ENCODE measurements at regions not wholly inside any gene's neighbourhood (a gene's known extent, or its start where the extent isn't known, plus 50 kb on each side); places are given as distances from the start of the nearest gene placed in this dataset.

GRCh38 chr2:167790781-167791450 is 456.5 kb downstream of the STK39 start:
- no peak overlapping the region for H3K4me3 ChIP-seq
- no peak overlapping the region for H3K9ac ChIP-seq (ENCODE audit: insufficient read depth in 1 of 2, low read length in 2 of 2)
- no peak overlapping the region for H3K27ac ChIP-seq (ENCODE audit: low read depth in 1 of 2, low read length in 1 of 2)
- H3K27me3 ChIP-seq (ENCODE audit: control insufficient read depth in 3 of 3, insufficient read depth in 3 of 3, low read length in 2 of 3) = no peaks in the 10 kb centered on the region
- no peak for ATAC-seq (ENCODE audit: insufficient read depth, low FRiP score)
- H3K9me3 ChIP-seq (ENCODE audit: control insufficient read depth in 4 of 4, insufficient read depth in 3 of 4, low read length in 3 of 4) = no peaks in the 10 kb centered on the region
- WGBS, 2 donors = 92 to 93% methylated on average over 4 of the region's 4 CpGs
- H3K36me3 ChIP-seq (ENCODE audit: control insufficient read depth in 4 of 4, insufficient read depth in 4 of 4, low read length in 4 of 4) = no peaks in the 10 kb centered on the region
- peaks cover 0 to 4% (median 0%) of the 10 kb centered on the region in 5 donors for H3K4me1 ChIP-seq (ENCODE audit: control insufficient read depth in 5 of 5, insufficient read depth in 5 of 5, low read length in 5 of 5)
- DNase-seq = no peak
- TF ChIP-seq CTCF (IDR thresholded peaks at IDR 0.05; ENCODE audit: control extremely low read depth, extremely low read depth) = no peak

DNA sequence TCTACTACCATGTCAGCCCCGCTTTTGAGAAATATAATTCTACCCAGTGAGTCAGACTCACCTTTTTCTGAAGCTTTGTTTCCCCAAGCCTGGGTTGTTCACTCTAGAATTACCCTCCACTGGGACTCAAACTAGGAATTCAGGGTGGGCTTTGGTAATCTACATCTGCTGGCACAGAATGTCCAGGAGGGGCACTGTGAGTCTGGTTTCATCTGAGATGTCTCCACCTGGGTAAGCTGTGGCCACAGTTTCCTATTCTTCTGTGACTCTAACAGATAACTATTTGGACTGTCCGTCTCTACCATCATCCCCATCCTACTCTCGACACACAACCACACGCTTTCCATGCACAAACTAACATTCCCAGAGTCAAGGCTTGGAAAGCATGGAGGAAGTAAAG is 457.2 kb downstream of the STK39 start:
- Histone ChIP-seq H3K27me3 (ENCODE audit: control insufficient read depth in 3 of 3, insufficient read depth in 3 of 3, low read length in 2 of 3) (no peaks in the 10 kb centered on the region), H3K9me3 (ENCODE audit: control insufficient read depth in 4 of 4, insufficient read depth in 3 of 4, low read length in 3 of 4) (no peaks in the 10 kb centered on the region), H3K9ac (ENCODE audit: insufficient read depth in 1 of 2, low read length in 2 of 2) (no peak overlapping the region), H3K36me3 (ENCODE audit: control insufficient read depth in 4 of 4, insufficient read depth in 4 of 4, low read length in 4 of 4) (no peaks in the 10 kb centered on the region), H3K4me1 (ENCODE audit: control insufficient read depth in 5 of 5, insufficient read depth in 5 of 5, low read length in 5 of 5) (peaks cover 0 to 4% (median 0%) of the 10 kb centered on the region in 5 donors), H3K27ac (ENCODE audit: low read depth in 1 of 2, low read length in 1 of 2) (no peak overlapping the region), H3K4me3 (no peak overlapping the region)
- no peak for ATAC-seq (ENCODE audit: insufficient read depth, low FRiP score)
- DNase-seq = no peak
- 91 to 97% methylated on average over 4 of the region's 4 CpGs for WGBS, 2 donors
- TF ChIP-seq CTCF (IDR thresholded peaks at IDR 0.05; ENCODE audit: control extremely low read depth, extremely low read depth) = no peak

DNA sequence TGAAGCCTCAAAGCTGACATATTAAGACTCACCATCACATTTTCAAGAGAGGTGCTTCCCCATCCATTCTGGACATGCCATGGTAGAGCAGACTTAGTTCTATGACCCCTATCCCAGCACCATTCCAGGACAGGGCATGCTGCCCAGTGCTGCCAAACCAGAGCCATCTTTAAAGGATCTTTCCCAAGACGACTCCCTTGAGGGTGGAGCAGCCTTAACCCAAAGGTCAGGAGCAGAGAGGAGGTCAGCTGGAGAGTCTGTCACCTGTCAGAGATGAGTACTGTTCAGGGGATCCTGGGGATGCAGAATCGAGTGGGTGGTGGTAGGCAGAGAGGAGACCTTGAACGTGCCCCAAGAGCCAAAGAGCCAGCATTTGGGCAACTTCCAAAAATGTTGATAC is 459.8 kb downstream of the STK39 start:
- H3K9ac ChIP-seq (ENCODE audit: insufficient read depth in 1 of 2, low read length in 2 of 2) = no peak overlapping the region
- H3K27ac ChIP-seq (ENCODE audit: low read depth in 1 of 2, low read length in 1 of 2) = no peak overlapping the region
- H3K36me3 ChIP-seq (ENCODE audit: control insufficient read depth in 4 of 4, insufficient read depth in 4 of 4, low read length in 4 of 4) = no peaks in the 10 kb centered on the region
- no peaks in the 10 kb centered on the region for H3K4me1 ChIP-seq (ENCODE audit: control insufficient read depth in 5 of 5, insufficient read depth in 5 of 5, low read length in 5 of 5)
- WGBS, 2 donors = 67 to 83% methylated on average over 3 of the region's 3 CpGs
- H3K9me3 ChIP-seq (ENCODE audit: control insufficient read depth in 4 of 4, insufficient read depth in 3 of 4, low read length in 3 of 4) = no peaks in the 10 kb centered on the region
- no peak for TF ChIP-seq CTCF (IDR thresholded peaks at IDR 0.05; ENCODE audit: control extremely low read depth, extremely low read depth)
- H3K27me3 ChIP-seq (ENCODE audit: control insufficient read depth in 3 of 3, insufficient read depth in 3 of 3, low read length in 2 of 3) = no peaks in the 10 kb centered on the region
- H3K4me3 ChIP-seq = no peak overlapping the region
- DNase-seq = no peak
- no peak for ATAC-seq (ENCODE audit: insufficient read depth, low FRiP score)

DNA sequence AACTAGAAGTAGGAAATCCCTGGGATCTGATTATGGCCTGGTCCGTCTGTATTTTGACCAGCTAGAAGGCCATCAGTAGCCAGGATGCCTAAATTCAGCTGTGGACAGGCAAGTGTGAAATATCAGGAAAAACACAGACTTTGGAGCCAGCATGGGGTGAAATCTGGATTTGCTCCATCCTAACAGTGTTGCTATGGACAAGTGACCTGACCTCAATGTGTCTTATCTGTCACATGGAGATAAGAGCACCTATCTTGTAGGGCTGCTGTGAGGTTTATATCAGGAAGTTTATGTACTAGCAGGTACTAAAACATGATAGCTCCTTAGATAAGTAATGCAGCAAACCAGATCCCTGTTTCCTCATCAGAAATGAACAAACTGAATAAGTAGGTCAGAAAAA is 460.4 kb downstream of the STK39 start:
- H3K9me3 ChIP-seq (ENCODE audit: control insufficient read depth in 4 of 4, insufficient read depth in 3 of 4, low read length in 3 of 4) = no peaks in the 10 kb centered on the region
- no peaks in the 10 kb centered on the region for H3K36me3 ChIP-seq (ENCODE audit: control insufficient read depth in 4 of 4, insufficient read depth in 4 of 4, low read length in 4 of 4)
- ATAC-seq (ENCODE audit: insufficient read depth, low FRiP score) (no peak), DNase-seq (no peak)
- H3K27me3 ChIP-seq (ENCODE audit: control insufficient read depth in 3 of 3, insufficient read depth in 3 of 3, low read length in 2 of 3) = no peaks in the 10 kb centered on the region
- H3K4me1 ChIP-seq (ENCODE audit: control insufficient read depth in 5 of 5, insufficient read depth in 5 of 5, low read length in 5 of 5) = no peaks in the 10 kb centered on the region
- WGBS, 2 donors = 87 to 91% methylated on average over 1 of the region's 1 CpG
- H3K27ac ChIP-seq (ENCODE audit: low read depth in 1 of 2, low read length in 1 of 2) = no peak overlapping the region
- no peak overlapping the region for H3K4me3 ChIP-seq
- no peak overlapping the region for H3K9ac ChIP-seq (ENCODE audit: insufficient read depth in 1 of 2, low read length in 2 of 2)
- no peak for TF ChIP-seq CTCF (IDR thresholded peaks at IDR 0.05; ENCODE audit: control extremely low read depth, extremely low read depth)
